ENCODE measurements at regions not wholly inside any gene's neighbourhood (a gene's known extent, or its start where the extent isn't known, plus 50 kb on each side); places are given as distances from the start of the nearest gene placed in this dataset.

DNA sequence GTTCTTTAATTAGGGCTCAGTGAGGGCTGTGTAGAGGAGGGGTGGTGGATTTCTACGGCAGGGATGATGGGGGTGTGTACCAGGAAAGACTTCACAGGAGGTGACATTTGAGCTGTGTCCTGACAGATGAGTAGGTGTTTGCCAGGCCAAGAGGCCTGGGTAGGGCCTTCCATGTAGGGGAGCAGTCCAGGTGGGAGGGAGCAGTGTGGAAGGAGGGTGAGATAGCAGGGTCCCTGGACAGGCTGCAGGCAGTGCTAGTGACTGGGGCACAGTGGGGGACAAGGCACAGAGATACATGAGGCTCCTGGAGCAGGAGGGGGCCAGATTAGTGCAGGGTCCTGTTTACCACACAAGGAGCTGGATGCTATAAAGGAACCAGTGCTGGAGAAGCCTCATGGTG lies 147.9 kb upstream of the CADM1 start:
- H3K36me3 ChIP-seq (replicated peaks in 1 of 2; ENCODE audit: insufficient read depth in 1 of 2, low read depth in 2 of 2), result no peaks in the 10 kb centered on the region
- no peak overlapping the region for H3K4me3 ChIP-seq
- DNase-seq, result no peak
- no peak for ATAC-seq
- H3K27me3 ChIP-seq, result no peaks in the 10 kb centered on the region
- WGBS, 2 donors, result 13 to 33% methylated on average over 1 of the region's 1 CpG
- intact Hi-C loops (cut with DNase I), result no loop called here
- no peaks in the 10 kb centered on the region for H3K9me3 ChIP-seq
- H3K27ac ChIP-seq, result no peak overlapping the region
- TF ChIP-seq, protein P1, sequence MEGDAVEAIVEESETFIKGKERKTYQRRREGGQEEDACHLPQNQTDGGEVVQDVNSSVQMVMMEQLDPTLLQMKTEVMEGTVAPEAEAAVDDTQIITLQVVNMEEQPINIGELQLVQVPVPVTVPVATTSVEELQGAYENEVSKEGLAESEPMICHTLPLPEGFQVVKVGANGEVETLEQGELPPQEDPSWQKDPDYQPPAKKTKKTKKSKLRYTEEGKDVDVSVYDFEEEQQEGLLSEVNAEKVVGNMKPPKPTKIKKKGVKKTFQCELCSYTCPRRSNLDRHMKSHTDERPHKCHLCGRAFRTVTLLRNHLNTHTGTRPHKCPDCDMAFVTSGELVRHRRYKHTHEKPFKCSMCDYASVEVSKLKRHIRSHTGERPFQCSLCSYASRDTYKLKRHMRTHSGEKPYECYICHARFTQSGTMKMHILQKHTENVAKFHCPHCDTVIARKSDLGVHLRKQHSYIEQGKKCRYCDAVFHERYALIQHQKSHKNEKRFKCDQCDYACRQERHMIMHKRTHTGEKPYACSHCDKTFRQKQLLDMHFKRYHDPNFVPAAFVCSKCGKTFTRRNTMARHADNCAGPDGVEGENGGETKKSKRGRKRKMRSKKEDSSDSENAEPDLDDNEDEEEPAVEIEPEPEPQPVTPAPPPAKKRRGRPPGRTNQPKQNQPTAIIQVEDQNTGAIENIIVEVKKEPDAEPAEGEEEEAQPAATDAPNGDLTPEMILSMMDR (IDR thresholded peaks at IDR 0.05), result no peak
- TF ChIP-seq POLR2A (IDR thresholded peaks at IDR 0.05), result no peak
- H3K4me1 ChIP-seq, result no peaks in the 10 kb centered on the region

DNA sequence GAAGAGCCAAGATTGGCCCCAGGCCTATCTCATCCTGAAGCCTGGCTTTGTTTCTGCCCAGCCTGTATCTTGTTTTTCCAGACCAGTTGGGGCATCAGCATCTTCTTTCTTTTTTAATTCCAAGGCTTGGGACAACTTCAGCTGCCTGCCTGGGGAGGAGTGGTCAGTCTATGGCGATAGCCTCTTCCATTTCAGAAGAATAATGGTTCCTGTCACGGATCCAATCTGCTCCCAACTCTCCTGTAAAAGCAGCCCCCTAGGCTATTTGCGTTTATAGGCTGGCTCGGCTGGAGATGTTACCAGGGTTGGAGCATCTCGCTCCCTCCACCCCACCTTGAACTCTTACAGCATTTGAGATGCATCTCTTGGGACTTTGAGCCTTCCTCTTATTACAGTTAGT lies 145.2 kb upstream of the CADM1 start:
- ATAC-seq, result no peak
- Histone ChIP-seq H3K9me3 (no peaks in the 10 kb centered on the region), H3K27me3 (no peaks in the 10 kb centered on the region), H3K4me3 (no peak overlapping the region), H3K36me3 (replicated peaks in 1 of 2; ENCODE audit: insufficient read depth in 1 of 2, low read depth in 2 of 2) (no peaks in the 10 kb centered on the region), H3K27ac (no peak overlapping the region), H3K4me1 (no peaks in the 10 kb centered on the region)
- no peak for DNase-seq
- intact Hi-C loops (cut with DNase I), result no loop called here
- TF ChIP-seq POLR2A (IDR thresholded peaks at IDR 0.05), result no peak
- 61 to 72% methylated on average over 5 of the region's 5 CpGs for WGBS, 2 donors

DNA sequence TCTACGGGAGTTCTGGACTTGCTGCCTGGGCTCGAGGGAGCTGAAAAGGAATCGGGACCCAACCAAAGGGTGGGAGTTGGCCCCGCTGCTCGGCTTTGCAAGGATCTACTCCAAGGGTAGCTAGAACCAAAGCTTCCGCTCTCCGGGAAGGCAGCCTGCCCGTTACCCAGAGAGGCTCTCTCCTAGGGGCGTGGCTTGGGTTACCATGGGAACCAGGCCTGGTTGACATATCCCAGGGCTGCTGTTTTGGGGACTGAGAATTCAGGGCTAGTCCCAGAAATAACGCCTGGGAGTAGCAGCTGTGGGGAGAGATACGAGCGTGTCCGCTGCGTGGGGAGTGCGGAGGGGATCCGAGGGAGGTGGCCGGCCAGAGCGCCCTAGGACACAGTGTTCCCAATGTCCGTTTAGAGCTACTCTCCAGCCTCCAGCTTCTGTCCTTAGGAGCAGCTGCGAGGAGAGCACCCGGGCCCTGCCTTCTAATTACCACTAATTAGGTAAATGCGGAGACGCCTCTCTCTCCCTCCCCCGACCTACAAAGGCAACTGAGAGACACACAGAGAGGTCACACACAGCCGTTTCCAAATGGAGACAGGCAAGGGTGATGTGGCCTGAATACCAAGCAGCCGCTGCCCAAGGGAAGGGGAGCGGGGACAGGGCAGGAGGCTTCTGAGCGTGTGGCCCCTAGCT lies 141.6 kb upstream of the CADM1 start:
- H3K9me3 ChIP-seq, result no peaks in the 10 kb centered on the region
- ATAC-seq (no peak), DNase-seq (peak in 2 of 4 donors; percentile 20 to 21)
- WGBS, 2 donors, result 37 to 52% methylated on average over 5 to 27 of the region's 28 CpGs
- intact Hi-C loops (cut with DNase I), result no loop called here
- H3K27me3 ChIP-seq, result no peaks in the 10 kb centered on the region
- no peaks in the 10 kb centered on the region for H3K4me1 ChIP-seq
- no peak overlapping the region for H3K4me3 ChIP-seq
- no peak for TF ChIP-seq POLR2A (IDR thresholded peaks at IDR 0.05)
- TF ChIP-seq, protein P1 (IDR thresholded peaks at IDR 0.05), result no peak
- H3K36me3 ChIP-seq (replicated peaks in 1 of 2; ENCODE audit: insufficient read depth in 1 of 2, low read depth in 2 of 2), result no peaks in the 10 kb centered on the region
- no peak overlapping the region for H3K27ac ChIP-seq

GRCh38 chr11:115644856-115645255 lies 140.6 kb upstream of the CADM1 start:
- no peak for DNase-seq
- no peak for ATAC-seq
- 40 to 59% methylated on average over 4 of the region's 4 CpGs for WGBS, 2 donors

GRCh38 chr11:115643549-115644270 lies 139.5 kb upstream of the CADM1 start:
- intact Hi-C loops (cut with DNase I), result no loop called here
- H3K9me3 ChIP-seq, result no peaks in the 10 kb centered on the region

More at GRCh38 chr11:115644856-115645255, 140.6 kb upstream of the CADM1 start:
- Histone ChIP-seq H3K27me3 (no peaks in the 10 kb centered on the region), H3K4me3 (no peak overlapping the region), H3K36me3 (replicated peaks in 1 of 2; ENCODE audit: insufficient read depth in 1 of 2, low read depth in 2 of 2) (no peaks in the 10 kb centered on the region), H3K27ac (no peak overlapping the region), H3K9me3 (no peaks in the 10 kb centered on the region), H3K4me1 (no peaks in the 10 kb centered on the region)
- TF ChIP-seq, protein P1 (IDR thresholded peaks at IDR 0.05), result no peak
- TF ChIP-seq POLR2A (IDR thresholded peaks at IDR 0.05), result no peak
- intact Hi-C loops (cut with DNase I), result no loop called here

More at GRCh38 chr11:115643549-115644270, 139.5 kb upstream of the CADM1 start:
- H3K4me3 ChIP-seq, result no peak overlapping the region
- no peaks in the 10 kb centered on the region for H3K4me1 ChIP-seq
- H3K27me3 ChIP-seq, result no peaks in the 10 kb centered on the region
- no peak for TF ChIP-seq POLR2A (IDR thresholded peaks at IDR 0.05)
- TF ChIP-seq, protein P1 (IDR thresholded peaks at IDR 0.05), result no peak
- no peak overlapping the region for H3K27ac ChIP-seq
- H3K36me3 ChIP-seq (replicated peaks in 1 of 2; ENCODE audit: insufficient read depth in 1 of 2, low read depth in 2 of 2), result no peaks in the 10 kb centered on the region
- DNase-seq, result no peak
- no peak for ATAC-seq
- WGBS, 2 donors, result 54 to 56% methylated on average over 12 of the region's 12 CpGs
